ENCODE measurements at regions not wholly inside any gene's neighbourhood (a gene's known extent, or its start where the extent isn't known, plus 50 kb on each side); places are given as distances from the start of the nearest gene placed in this dataset.

GRCh38 chr3:143208976-143209714, 89.6 kb downstream of the CHST2 start:
- 83% methylated on average over 3 of the region's 3 CpGs; no CpG with 5 or more reads in 1 of the 2 experiments for WGBS, 2 experiments (ENCODE audit: extremely low coverage in 1 of 2, insufficient coverage in 1 of 2, insufficient read length in 1 of 2, insufficient replicate concordance in 2 of 2, low coverage in 1 of 2, low lambda C conversion rate in 2 of 2, missing lambda C conversion rate in 1 of 2)
- DNase-seq (ENCODE audit: low read depth in 1 of 2, low spot score in 2 of 2) (no peak), FAIRE-seq (no peak)
- no peaks in the 10 kb centered on the region for H3K79me2 ChIP-seq (ENCODE audit: control insufficient read depth in 1 of 2, insufficient read depth in 2 of 2, low read length in 2 of 2)
- H3K9ac ChIP-seq (replicated peaks in 1 of 4; ENCODE audit: extremely low read depth in 1 of 4, low read depth in 3 of 4, low read length in 3 of 4) = no peak overlapping the region
- H2BK12ac ChIP-seq (ENCODE audit: low read depth, low read length) = no peak overlapping the region
- H3K4ac ChIP-seq (replicated peaks; ENCODE audit: insufficient read length, low read depth, low read length) = no peak overlapping the region
- no peak overlapping the region for H2BK20ac ChIP-seq (ENCODE audit: low read length)
- no peak overlapping the region for H3K18ac ChIP-seq (ENCODE audit: extremely low read depth, low read length)
- H3K79me1 ChIP-seq (ENCODE audit: low read depth, low read length) = no peaks in the 10 kb centered on the region
- no peak overlapping the region for H4K8ac ChIP-seq (ENCODE audit: extremely low read depth, insufficient read depth, low read length)
- H4K91ac ChIP-seq (replicated peaks; ENCODE audit: insufficient read length, low read length) = no peak overlapping the region
- H3K4me1 ChIP-seq (replicated peaks in 1 of 4; ENCODE audit: control insufficient read depth in 3 of 4, insufficient read depth in 4 of 4, low read length in 3 of 4) = no peaks in the 10 kb centered on the region; a peak in 2 of 7 replicates
- H3K9me3 ChIP-seq (ENCODE audit: insufficient read depth in 2 of 2, low read depth in 1 of 2, low read length in 1 of 2) = no peaks in the 10 kb centered on the region
- H3K56ac ChIP-seq (replicated peaks; ENCODE audit: insufficient read length, low read depth, low read length) = no peak overlapping the region
- H4K20me1 ChIP-seq (replicated peaks in 1 of 2; ENCODE audit: control insufficient read depth in 1 of 2, insufficient read depth in 2 of 2, low read length in 2 of 2) = no peaks in the 10 kb centered on the region
- no peak overlapping the region for H2AFZ ChIP-seq (ENCODE audit: low read length)
- no peak overlapping the region for H3K4me3 ChIP-seq (ENCODE audit: extremely low read depth in 1 of 4, insufficient read depth in 2 of 4, low read depth in 3 of 4, low read length in 4 of 4)
- no peaks in the 10 kb centered on the region for H3K23me2 ChIP-seq (ENCODE audit: low read depth, low read length)
- ChIA-PET CTCF (ENCODE audit: partially characterized antibody) (interaction anchor here (0.6 to 0.9 kb wide), 3 partner anchors 18 to 142 kb away, joined by 3 to 5 read pairs (median 3); no protein-coding TSS in a partner anchor), POLR2A (ENCODE audit: partially characterized antibody) (no interaction called here)
- H2BK5ac ChIP-seq (ENCODE audit: low read depth, low read length) = no peak overlapping the region
- H2AK5ac ChIP-seq (ENCODE audit: low read depth, low read length) = no peak overlapping the region
- H3K14ac ChIP-seq (ENCODE audit: insufficient read length) = no peak overlapping the region
- no peak overlapping the region for H2BK120ac ChIP-seq (replicated peaks; ENCODE audit: low read depth, low read length)
- no peaks in the 10 kb centered on the region for H3K36me3 ChIP-seq (ENCODE audit: control insufficient read depth in 2 of 4, insufficient read depth in 4 of 4, low read length in 3 of 4)
- no peak overlapping the region for H3K23ac ChIP-seq (ENCODE audit: insufficient read length)
- H3K4me2 ChIP-seq (ENCODE audit: insufficient read depth in 1 of 2, low read depth in 2 of 2, low read length in 2 of 2) = no peak overlapping the region
- H3K27me3 ChIP-seq (replicated peaks in 1 of 4; ENCODE audit: control insufficient read depth in 3 of 4, extremely low read depth in 1 of 4, insufficient read depth in 3 of 4, low read length in 3 of 4) = no peaks in the 10 kb centered on the region
- no peak for TF ChIP-seq CBX8 (IDR thresholded peaks at IDR 0.05; ENCODE audit: borderline replicate concordance, low read depth, low read length)
- TF ChIP-seq HDAC2 (IDR thresholded peaks at IDR 0.05; ENCODE audit: borderline replicate concordance in 1 of 2, low read depth in 2 of 2, low read length in 2 of 2) = no peak
- no peak for TF ChIP-seq NRF1 (IDR thresholded peaks at IDR 0.05; ENCODE audit: low read depth, low read length)
- no peak for TF ChIP-seq EZH2 (IDR thresholded peaks at IDR 0.05; ENCODE audit: low read depth, low read length, severe bottlenecking)
- no peak for TF ChIP-seq TCF12 (IDR thresholded peaks at IDR 0.05; ENCODE audit: low read depth, low read length)
- TF ChIP-seq CREB1 (IDR thresholded peaks at IDR 0.05) = no peak
- no peak for TF ChIP-seq RFX5 (IDR thresholded peaks at IDR 0.05; ENCODE audit: borderline replicate concordance, low read depth, low read length)
- no peak for TF ChIP-seq CEBPB (IDR thresholded peaks at IDR 0.05; ENCODE audit: low read depth, low read length)
- no peak for TF ChIP-seq KDM4A (IDR thresholded peaks at IDR 0.05; ENCODE audit: low read depth, low read length, severe bottlenecking)
- TF ChIP-seq CHD2 (IDR thresholded peaks at IDR 0.05; ENCODE audit: low read length) = no peak
- no peak overlapping the region for H2BK15ac ChIP-seq (ENCODE audit: low read length)
- H4K5ac ChIP-seq (ENCODE audit: insufficient read length, low read depth, low read length) = no peak overlapping the region
- H3K27ac ChIP-seq (ENCODE audit: low read depth, low read length) = no peak overlapping the region

Data from H1 (cell line).